ENCODE measurements at regions not wholly inside any gene's neighbourhood (a gene's known extent, or its start where the extent isn't known, plus 50 kb on each side); places are given as distances from the start of the nearest gene placed in this dataset.

- peaks cover 0 to 5% (median 2%) of the 10 kb centered on the region in 3 donors for H3K27me3 Mint-ChIP-seq (ENCODE audit: low read depth in 3 of 3)
- H3K27ac Mint-ChIP-seq: no peak overlapping the region
- H3K27me3 ChIP-seq (ENCODE audit: control insufficient read depth in 2 of 2, insufficient read depth in 2 of 2, low read length in 2 of 2): no peaks in the 10 kb centered on the region
- no peak overlapping the region for H3K4me3 ChIP-seq (replicated peaks in 1 of 3; ENCODE audit: low read depth in 2 of 3, low read length in 3 of 3)
- WGBS (ENCODE audit: insufficient coverage): 100% methylated on average over 1 of the region's 1 CpG
- H4K20me1 ChIP-seq (ENCODE audit: insufficient read depth, low read length): no peaks in the 10 kb centered on the region
- intact Hi-C loops (cut with micrococcal nuclease): no loop called here
- H3K4me1 ChIP-seq (ENCODE audit: control insufficient read depth in 1 of 2, insufficient read depth in 2 of 2, low read length in 2 of 2): peaks cover 3 to 9% of the 10 kb centered on the region in 2 donors
- H3K27ac ChIP-seq (ENCODE audit: low read depth in 1 of 2, low read length in 2 of 2): no peak overlapping the region
- no peaks in the 10 kb centered on the region for H3K79me2 ChIP-seq (ENCODE audit: insufficient read depth, low read length)
- no peaks in the 10 kb centered on the region for H3K36me3 ChIP-seq (replicated peaks in 1 of 2; ENCODE audit: control insufficient read depth in 1 of 2, insufficient read depth in 2 of 2, low read length in 2 of 2)
- no peak overlapping the region for H3K9ac ChIP-seq (ENCODE audit: insufficient read depth, low read length, poor library complexity, severe bottlenecking)
- no peak for DNase-seq
- no peaks in the 10 kb centered on the region for H3K9me3 ChIP-seq (replicated peaks in 1 of 2; ENCODE audit: control insufficient read depth in 1 of 2, insufficient read depth in 1 of 2, low read length in 2 of 2)
- no peak overlapping the region for H3K4me3 Mint-ChIP-seq
- no peak overlapping the region for H3K4me2 ChIP-seq (replicated peaks; ENCODE audit: extremely low read depth, low read length, poor library complexity, severe bottlenecking)
- no peaks in the 10 kb centered on the region for H3K36me3 Mint-ChIP-seq
- H3K4me1 Mint-ChIP-seq: peaks cover 4% of the 10 kb centered on the region
- TF ChIP-seq, protein P1, sequence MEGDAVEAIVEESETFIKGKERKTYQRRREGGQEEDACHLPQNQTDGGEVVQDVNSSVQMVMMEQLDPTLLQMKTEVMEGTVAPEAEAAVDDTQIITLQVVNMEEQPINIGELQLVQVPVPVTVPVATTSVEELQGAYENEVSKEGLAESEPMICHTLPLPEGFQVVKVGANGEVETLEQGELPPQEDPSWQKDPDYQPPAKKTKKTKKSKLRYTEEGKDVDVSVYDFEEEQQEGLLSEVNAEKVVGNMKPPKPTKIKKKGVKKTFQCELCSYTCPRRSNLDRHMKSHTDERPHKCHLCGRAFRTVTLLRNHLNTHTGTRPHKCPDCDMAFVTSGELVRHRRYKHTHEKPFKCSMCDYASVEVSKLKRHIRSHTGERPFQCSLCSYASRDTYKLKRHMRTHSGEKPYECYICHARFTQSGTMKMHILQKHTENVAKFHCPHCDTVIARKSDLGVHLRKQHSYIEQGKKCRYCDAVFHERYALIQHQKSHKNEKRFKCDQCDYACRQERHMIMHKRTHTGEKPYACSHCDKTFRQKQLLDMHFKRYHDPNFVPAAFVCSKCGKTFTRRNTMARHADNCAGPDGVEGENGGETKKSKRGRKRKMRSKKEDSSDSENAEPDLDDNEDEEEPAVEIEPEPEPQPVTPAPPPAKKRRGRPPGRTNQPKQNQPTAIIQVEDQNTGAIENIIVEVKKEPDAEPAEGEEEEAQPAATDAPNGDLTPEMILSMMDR (IDR thresholded peaks at IDR 0.05): no peak
- no peak overlapping the region for H2AFZ ChIP-seq (ENCODE audit: insufficient read depth, low read depth, low read length, poor library complexity, severe bottlenecking)
- peaks cover 0 to 3% (median 0%) of the 10 kb centered on the region in 7 donors for H3K9me3 Mint-ChIP-seq
Measured at GRCh38 chr2:101643004-101643524, 54.4 kb upstream of the MAP4K4 start.

DNA sequence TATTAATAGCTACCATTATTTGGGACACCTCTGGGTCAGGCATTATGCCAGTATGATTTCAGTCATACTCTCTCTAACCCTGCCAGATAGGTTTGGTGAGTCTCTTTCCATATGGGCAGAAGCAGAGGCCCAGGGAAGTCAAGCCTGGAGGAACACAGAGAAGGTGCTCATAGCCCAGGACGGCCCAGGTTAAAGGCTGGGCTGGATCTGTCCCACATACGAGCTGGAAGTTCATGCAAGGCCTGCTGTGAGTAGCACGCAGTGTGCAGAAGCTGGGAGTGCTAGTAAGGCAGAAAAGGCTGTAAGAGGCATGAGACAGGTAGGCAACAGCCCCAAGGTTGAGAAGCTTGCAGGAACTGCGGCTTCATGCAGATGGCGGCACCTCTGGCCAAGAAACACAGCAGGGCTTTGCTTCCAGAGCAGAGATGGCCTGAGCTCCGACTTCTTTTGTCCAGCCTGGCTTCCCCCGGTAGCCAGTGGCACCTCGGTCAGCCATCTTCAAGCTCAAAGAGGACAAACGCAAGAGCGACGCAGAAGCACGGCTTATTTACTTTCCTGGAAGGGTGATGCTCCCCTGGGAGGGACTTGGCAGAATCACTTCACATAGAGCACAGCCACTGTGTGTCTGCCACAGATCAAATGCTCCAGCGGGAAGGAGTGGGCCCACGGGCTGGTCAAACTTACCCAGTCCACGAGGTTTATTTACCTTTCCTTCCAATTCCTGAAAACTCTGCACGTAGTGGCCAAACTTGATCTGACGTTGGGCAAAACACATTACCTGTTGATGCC is 58.5 kb upstream of the MAP4K4 start:
- Histone ChIP-seq H3K27me3 (ENCODE audit: control insufficient read depth in 2 of 2, insufficient read depth in 2 of 2, low read length in 2 of 2) (no peaks in the 10 kb centered on the region), H3K9ac (ENCODE audit: insufficient read depth, low read length, poor library complexity, severe bottlenecking) (no peak overlapping the region), H4K20me1 (ENCODE audit: insufficient read depth, low read length) (no peaks in the 10 kb centered on the region), H3K79me2 (ENCODE audit: insufficient read depth, low read length) (no peaks in the 10 kb centered on the region), H3K4me3 (replicated peaks in 1 of 3; ENCODE audit: low read depth in 2 of 3, low read length in 3 of 3) (no peak overlapping the region), H3K9me3 (replicated peaks in 1 of 2; ENCODE audit: control insufficient read depth in 1 of 2, insufficient read depth in 1 of 2, low read length in 2 of 2) (no peaks in the 10 kb centered on the region), H3K27ac (ENCODE audit: low read depth in 1 of 2, low read length in 2 of 2) (no peak overlapping the region), H2AFZ (ENCODE audit: insufficient read depth, low read depth, low read length, poor library complexity, severe bottlenecking) (no peak overlapping the region), H3K4me2 (replicated peaks; ENCODE audit: extremely low read depth, low read length, poor library complexity, severe bottlenecking) (no peak overlapping the region), H3K4me1 (ENCODE audit: control insufficient read depth in 1 of 2, insufficient read depth in 2 of 2, low read length in 2 of 2) (peaks cover 8 to 19% of the 10 kb centered on the region in 2 donors), H3K36me3 (replicated peaks in 1 of 2; ENCODE audit: control insufficient read depth in 1 of 2, insufficient read depth in 2 of 2, low read length in 2 of 2) (no peaks in the 10 kb centered on the region)
- Mint-ChIP-seq H3K27ac (peak overlapping the region in 1 of 7 donors; percentile 49), H3K4me1 (peaks cover 7% of the 10 kb centered on the region), H3K36me3 (no peaks in the 10 kb centered on the region), H3K4me3 (no peak overlapping the region), H3K9me3 (peaks cover 0 to 3% (median 0%) of the 10 kb centered on the region in 7 donors), H3K27me3 (ENCODE audit: low read depth in 3 of 3) (peaks cover 2 to 12% (median 8%) of the 10 kb centered on the region in 3 donors)
- no peak for DNase-seq
- TF ChIP-seq, protein P1 (IDR thresholded peaks at IDR 0.05): no peak
- WGBS (ENCODE audit: insufficient coverage): 97% methylated on average over 17 of the region's 17 CpGs
- intact Hi-C loops (cut with micrococcal nuclease): no loop called here
